K562 (cell line): ENCODE measurements at regions not wholly inside any gene's neighbourhood (a gene's known extent, or its start where the extent isn't known, plus 50 kb on each side); places are given as distances from the start of the nearest gene placed in this dataset.

Experiments used
- SP2 ChIP-seq: IDR thresholded peaks from 2 replicates; pipeline ENCODE4 v1.6.1; 2011; ENCODE audit warnings: mild to moderate bottlenecking, low read depth, low read length, moderate library complexity; ENCODE audit not compliant: poor library complexity, severe bottlenecking; ENCODE audit errors: extremely low read depth
- ZNF354B ChIP-seq: fragments of 250-450 bp; sonication (Bioruptor Pico); IDR thresholded peaks from 2 replicates; pipeline ENCODE4 v1.4.0; 2020

GRCh38 chr5:107805166-107805565 is 134.4 kb upstream of the EFNA5 start:
- TF ChIP-seq SP2, result no peak
- TF ChIP-seq ZNF354B (CRISPR knock-in tag), result no peak
